ENCODE measurements at regions not wholly inside any gene's neighbourhood (a gene's known extent, or its start where the extent isn't known, plus 50 kb on each side); places are given as distances from the start of the nearest gene placed in this dataset.

GRCh38 chr3:150260398-150260710 lies 147.7 kb upstream of the TSC22D2 start:
- TF ChIP-seq CTCF (IDR thresholded peaks at IDR 0.05 in 2 of 3, conservative IDR thresholded peaks at IDR 0.05 in 1 of 3; ENCODE audit: control insufficient read depth in 2 of 3, extremely low read depth in 1 of 3, insufficient read depth in 1 of 3, low read depth in 3 of 3, low read length in 3 of 3): no peak
- TF ChIP-seq POLR2A (IDR thresholded peaks at IDR 0.05; ENCODE audit: low read depth, low read length): no peak
- no peak for TF ChIP-seq STAT1 (conservative IDR thresholded peaks at IDR 0.05)
